Neural cell (in vitro differentiated cells): ENCODE measurements at regions not wholly inside any gene's neighbourhood (a gene's known extent, or its start where the extent isn't known, plus 50 kb on each side); places are given as distances from the start of the nearest gene placed in this dataset.

Source experiments
- CTCF ChIP-seq: fragments of 450-650 bp; IDR thresholded peaks from 2 replicates; pipeline ENCODE4 v1.5.1; 2014; ENCODE audit warnings: antibody characterized with exemption, mild to moderate bottlenecking, moderate library complexity; ENCODE audit not compliant: poor library complexity, severe bottlenecking
- EP300 ChIP-seq: fragments of 450-650 bp; conservative IDR thresholded peaks from 2 replicates; pipeline ENCODE4 v1.6.1; 2014; ENCODE audit warnings: antibody characterized with exemption, mild to moderate bottlenecking, moderate library complexity; ENCODE audit not compliant: poor library complexity, severe bottlenecking
- EZH2 ChIP-seq: fragments of 200-600, 300-800 bp; shearing (Covaris generic), sonication (generic); IDR thresholded peaks from 2 replicates; pipeline ENCODE4 v1.6.1; 2014; ENCODE audit warnings: antibody characterized with exemption, low read length, borderline replicate concordance, mild to moderate bottlenecking; ENCODE audit not compliant: insufficient read depth, poor library complexity, severe bottlenecking
- MXI1 ChIP-seq: fragments of 450-650 bp; conservative IDR thresholded peaks from 2 replicates; pipeline ENCODE4 v1.6.1; 2014; ENCODE audit warnings: antibody characterized with exemption, mild to moderate bottlenecking; ENCODE audit not compliant: poor library complexity, severe bottlenecking

- TF ChIP-seq CTCF (no peak), EZH2 (no peak), EP300 (no peak), MXI1 (no peak)
Measured at GRCh38 chr15:29567336-29567735, 254.9 kb downstream of the TJP1 start.
